Epithelial cell of proximal tubule (primary cell): ENCODE measurements at regions not wholly inside any gene's neighbourhood (a gene's known extent, or its start where the extent isn't known, plus 50 kb on each side); places are given as distances from the start of the nearest gene placed in this dataset.

Source experiments
- DNase-seq: peaks from one replicate; pipeline ENCODE4 v3.0.0-alpha.2; 2011; ENCODE audit warnings: low read depth
- H3K4me3 ChIP-seq: 2 replicates; pipeline ENCODE4 v1.5.1; 2011; ENCODE audit warnings: low read depth, mild to moderate bottlenecking, low read length
- CTCF ChIP-seq: conservative IDR thresholded peaks from 2 replicates; pipeline ENCODE4 v1.5.1; 2012; ENCODE audit warnings: low read depth, mild to moderate bottlenecking, low read length

- no peak for DNase-seq
- no peak overlapping the region for H3K4me3 ChIP-seq
- TF ChIP-seq CTCF: no peak
Observed at GRCh38 chr11:109892321-109892794, 200.8 kb upstream of the ZC3H12C start.

- no peak for TF ChIP-seq CTCF
- no peak overlapping the region for H3K4me3 ChIP-seq
- DNase-seq: no peak
Observed at GRCh38 chr11:109894242-109894641, 198.9 kb upstream of the ZC3H12C start.

- no peak for TF ChIP-seq CTCF
- H3K4me3 ChIP-seq: no peak overlapping the region
- no peak for DNase-seq
Observed at GRCh38 chr11:109898592-109898991, 194.6 kb upstream of the ZC3H12C start.

GRCh38 chr11:109902764-109903433, 190.3 kb upstream of the ZC3H12C start:
- no peak for DNase-seq
- TF ChIP-seq CTCF: no peak
- H3K4me3 ChIP-seq: no peak overlapping the region

- TF ChIP-seq CTCF: no peak
- no peak for DNase-seq
- H3K4me3 ChIP-seq: no peak overlapping the region
Observed at GRCh38 chr11:109911488-109911887, 181.7 kb upstream of the ZC3H12C start.

- no peak overlapping the region for H3K4me3 ChIP-seq
- DNase-seq: no peak
- no peak for TF ChIP-seq CTCF
Observed at GRCh38 chr11:109914038-109914437, 179.2 kb upstream of the ZC3H12C start.

- no peak for DNase-seq
- H3K4me3 ChIP-seq: no peak overlapping the region
- no peak for TF ChIP-seq CTCF
Observed at GRCh38 chr11:109914809-109915653, 178.2 kb upstream of the ZC3H12C start.
